ENCODE measurements at regions not wholly inside any gene's neighbourhood (a gene's known extent, or its start where the extent isn't known, plus 50 kb on each side); places are given as distances from the start of the nearest gene placed in this dataset.

DNA sequence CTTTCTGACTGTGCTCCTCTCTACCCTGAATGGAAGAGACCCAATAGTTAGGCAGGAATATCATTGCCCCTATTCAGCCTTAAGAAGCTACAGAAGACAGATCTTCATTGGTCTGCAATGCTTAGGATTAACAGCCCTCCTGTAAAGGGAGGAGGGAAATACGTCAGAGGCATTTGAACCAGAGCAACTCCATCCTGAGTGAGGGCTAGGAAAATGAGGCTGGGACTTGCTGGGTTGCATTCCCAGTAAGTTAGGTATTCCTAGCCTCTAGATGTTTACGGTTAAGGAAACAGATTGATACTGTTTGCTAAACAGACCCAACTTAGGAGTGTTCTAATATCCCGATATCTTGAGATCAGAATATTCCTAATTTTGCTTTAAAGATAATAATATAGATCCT lies 63.5 kb downstream of the PCDH18 start:
- Histone ChIP-seq H3K27me3 (replicated peaks; ENCODE audit: insufficient read depth, low read depth, low read length, poor library complexity) (no peaks in the 10 kb centered on the region), H3K4me3 (ENCODE audit: low read depth, low read length, poor library complexity, severe bottlenecking) (no peak overlapping the region), H3K9me3 (ENCODE audit: low read depth, low read length, poor library complexity, severe bottlenecking) (peaks cover 10% of the 10 kb centered on the region), H3K36me3 (ENCODE audit: insufficient read depth, low read length, poor library complexity, severe bottlenecking) (no peaks in the 10 kb centered on the region), H3K4me1 (ENCODE audit: insufficient read depth, low read length, poor library complexity, severe bottlenecking) (no peaks in the 10 kb centered on the region), H3K27ac (ENCODE audit: low read depth, low read length, poor library complexity, severe bottlenecking) (no peak overlapping the region)
- TF ChIP-seq EZH2 (IDR thresholded peaks at IDR 0.05; ENCODE audit: borderline replicate concordance, low read depth, low read length, poor library complexity, severe bottlenecking) = no peak
- TF ChIP-seq, protein P1, sequence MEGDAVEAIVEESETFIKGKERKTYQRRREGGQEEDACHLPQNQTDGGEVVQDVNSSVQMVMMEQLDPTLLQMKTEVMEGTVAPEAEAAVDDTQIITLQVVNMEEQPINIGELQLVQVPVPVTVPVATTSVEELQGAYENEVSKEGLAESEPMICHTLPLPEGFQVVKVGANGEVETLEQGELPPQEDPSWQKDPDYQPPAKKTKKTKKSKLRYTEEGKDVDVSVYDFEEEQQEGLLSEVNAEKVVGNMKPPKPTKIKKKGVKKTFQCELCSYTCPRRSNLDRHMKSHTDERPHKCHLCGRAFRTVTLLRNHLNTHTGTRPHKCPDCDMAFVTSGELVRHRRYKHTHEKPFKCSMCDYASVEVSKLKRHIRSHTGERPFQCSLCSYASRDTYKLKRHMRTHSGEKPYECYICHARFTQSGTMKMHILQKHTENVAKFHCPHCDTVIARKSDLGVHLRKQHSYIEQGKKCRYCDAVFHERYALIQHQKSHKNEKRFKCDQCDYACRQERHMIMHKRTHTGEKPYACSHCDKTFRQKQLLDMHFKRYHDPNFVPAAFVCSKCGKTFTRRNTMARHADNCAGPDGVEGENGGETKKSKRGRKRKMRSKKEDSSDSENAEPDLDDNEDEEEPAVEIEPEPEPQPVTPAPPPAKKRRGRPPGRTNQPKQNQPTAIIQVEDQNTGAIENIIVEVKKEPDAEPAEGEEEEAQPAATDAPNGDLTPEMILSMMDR (conservative IDR thresholded peaks at IDR 0.05; ENCODE audit: low read depth, low read length) = no peak
- ChIA-PET CTCF (no interaction called here), POLR2A (ENCODE audit: low non-redundant PET) (no interaction called here)
- DNase-seq (ENCODE audit: low spot score) = no peak
- intact Hi-C loops (cut with micrococcal nuclease; ENCODE audit: unreplicated experiment) = no loop called here
- no TSS peak for BruUV-seq (replicated peaks)

DNA sequence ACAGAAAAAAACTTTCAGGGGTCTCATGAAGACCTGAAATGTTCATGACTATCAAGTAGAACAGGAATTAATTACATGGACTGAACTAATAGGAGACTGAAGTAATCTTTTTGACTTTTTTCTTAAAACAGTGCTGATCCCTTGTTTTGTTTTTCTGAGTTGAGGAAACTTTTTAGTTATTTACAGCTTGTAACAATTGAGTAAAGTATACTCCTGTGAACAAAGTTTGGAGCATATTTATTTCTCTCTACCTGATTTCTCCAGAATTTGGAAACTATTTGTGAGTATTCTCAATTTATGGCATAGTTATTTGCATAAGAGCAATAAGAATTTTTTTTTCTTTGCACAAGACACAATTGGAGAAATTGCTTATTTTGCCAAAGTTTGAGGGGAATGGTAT lies 64.8 kb downstream of the PCDH18 start:
- TF ChIP-seq, protein P1 (conservative IDR thresholded peaks at IDR 0.05; ENCODE audit: low read depth, low read length) = no peak
- no peak for TF ChIP-seq EZH2 (IDR thresholded peaks at IDR 0.05; ENCODE audit: borderline replicate concordance, low read depth, low read length, poor library complexity, severe bottlenecking)
- Histone ChIP-seq H3K9me3 (ENCODE audit: low read depth, low read length, poor library complexity, severe bottlenecking) (peaks cover 10% of the 10 kb centered on the region), H3K4me1 (ENCODE audit: insufficient read depth, low read length, poor library complexity, severe bottlenecking) (no peaks in the 10 kb centered on the region), H3K36me3 (ENCODE audit: insufficient read depth, low read length, poor library complexity, severe bottlenecking) (no peaks in the 10 kb centered on the region), H3K4me3 (ENCODE audit: low read depth, low read length, poor library complexity, severe bottlenecking) (no peak overlapping the region), H3K27ac (ENCODE audit: low read depth, low read length, poor library complexity, severe bottlenecking) (no peak overlapping the region), H3K27me3 (replicated peaks; ENCODE audit: insufficient read depth, low read depth, low read length, poor library complexity) (no peaks in the 10 kb centered on the region)
- POLR2A ChIA-PET (ENCODE audit: low non-redundant PET) = no interaction called here
- BruUV-seq (replicated peaks) = no TSS peak
- intact Hi-C loops (cut with micrococcal nuclease; ENCODE audit: unreplicated experiment) = no loop called here
- CTCF ChIA-PET = no interaction called here
- DNase-seq (ENCODE audit: low spot score) = no peak

DNA sequence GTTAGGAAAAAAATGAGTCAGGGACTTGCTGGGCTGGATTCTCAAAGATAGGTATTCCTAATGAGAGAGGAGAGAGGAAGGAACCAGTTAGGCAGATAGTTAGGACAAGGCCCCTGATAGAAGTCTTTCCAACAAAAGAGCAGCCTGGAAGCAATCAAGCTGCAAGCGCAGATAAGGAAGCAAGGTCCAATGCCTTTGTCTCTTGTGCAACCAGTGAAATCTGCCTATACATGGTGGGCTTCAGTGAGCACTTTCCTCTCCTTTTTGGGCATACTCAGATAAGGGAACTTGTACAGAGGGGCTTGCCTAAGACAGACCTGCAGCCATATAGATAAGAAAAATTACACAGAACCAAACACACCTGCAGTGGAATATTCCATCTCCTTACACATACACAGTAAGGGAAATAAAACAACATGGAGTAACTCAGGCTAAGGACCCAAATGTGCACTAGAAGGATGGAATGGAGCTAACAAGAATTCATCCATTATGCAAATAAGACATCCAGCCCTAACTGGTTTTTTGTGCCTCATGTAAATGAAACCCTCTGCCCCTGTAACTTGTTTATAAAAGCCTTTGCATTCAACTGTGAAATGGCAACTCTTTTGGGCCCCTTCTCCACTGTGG lies 68.8 kb downstream of the PCDH18 start:
- ChIA-PET POLR2A (ENCODE audit: low non-redundant PET) (no interaction called here), CTCF (no interaction called here)
- H3K4me1 ChIP-seq (ENCODE audit: insufficient read depth, low read length, poor library complexity, severe bottlenecking) = no peaks in the 10 kb centered on the region
- BruUV-seq (replicated peaks) = no TSS peak
- no peak overlapping the region for H3K4me3 ChIP-seq (ENCODE audit: low read depth, low read length, poor library complexity, severe bottlenecking)
- no peak for DNase-seq (ENCODE audit: low spot score)
- TF ChIP-seq, protein P1 (conservative IDR thresholded peaks at IDR 0.05; ENCODE audit: low read depth, low read length) = no peak
- TF ChIP-seq EZH2 (IDR thresholded peaks at IDR 0.05; ENCODE audit: borderline replicate concordance, low read depth, low read length, poor library complexity, severe bottlenecking) = no peak
- intact Hi-C loops (cut with micrococcal nuclease; ENCODE audit: unreplicated experiment) = no loop called here
- H3K27me3 ChIP-seq (replicated peaks; ENCODE audit: insufficient read depth, low read depth, low read length, poor library complexity) = no peaks in the 10 kb centered on the region
- H3K9me3 ChIP-seq (ENCODE audit: low read depth, low read length, poor library complexity, severe bottlenecking) = peaks cover 10% of the 10 kb centered on the region
- H3K27ac ChIP-seq (ENCODE audit: low read depth, low read length, poor library complexity, severe bottlenecking) = no peak overlapping the region
- no peaks in the 10 kb centered on the region for H3K36me3 ChIP-seq (ENCODE audit: insufficient read depth, low read length, poor library complexity, severe bottlenecking)

Measured in A673 (cell line).